Gastrocnemius medialis (tissue), 4 donors: ENCODE measurements at regions not wholly inside any gene's neighbourhood (a gene's known extent, or its start where the extent isn't known, plus 50 kb on each side); places are given as distances from the start of the nearest gene placed in this dataset.

Source experiments
- CTCF ChIP-seq, 5 experiments: fragments of 450-650 bp in 3 of 5; fragments of 200-600 bp in 2 of 5; sonication (generic) in 2 of 5; IDR thresholded peaks in 4 of 5; conservative IDR thresholded peaks in 1 of 5; 1 replicate in 4 of 5; 2 replicates in 1 of 5; pipeline ENCODE4 v1.5.1; 2016 to 2019; ENCODE audit warnings: antibody characterized with exemption in 5 of 5, mild to moderate bottlenecking in 3 of 5, moderate library complexity in 3 of 5
- POLR2A ChIP-seq, 2 donors: fragments of 450-650 bp; IDR thresholded peaks; one replicate each; pipeline ENCODE4 v1.6.1; 2017; ENCODE audit warnings: antibody characterized with exemption in 2 of 2, mild to moderate bottlenecking in 2 of 2, moderate library complexity in 2 of 2

- TF ChIP-seq POLR2A (IDR thresholded peaks at IDR 0.05) (no peak), CTCF (IDR thresholded peaks at IDR 0.05 in 4 of 5, conservative IDR thresholded peaks at IDR 0.05 in 1 of 5) (no peak)
These were observed 329.3 kb upstream of the DCN start for GRCh38 chr12:91511795-91512420.
